Vagina (tissue), 2 donors: ENCODE measurements at regions not wholly inside any gene's neighbourhood (a gene's known extent, or its start where the extent isn't known, plus 50 kb on each side); places are given as distances from the start of the nearest gene placed in this dataset.

Source experiments
- DNase-seq, 2 donors: peaks; one replicate each; pipeline ENCODE4 v3.0.0-alpha.2; 2017; ENCODE audit errors: extremely low spot score in 2 of 2
- H3K27ac ChIP-seq: fragments of 200-600 bp; sonication (generic); one replicate; pipeline ENCODE4 v1.5.1; 2019
- H3K27me3 ChIP-seq: fragments of 200-600 bp; sonication (generic); one replicate; pipeline ENCODE4 v1.5.1; 2019
- H3K36me3 ChIP-seq, 2 donors: fragments of 200-600 bp; sonication (generic); one replicate each; pipeline ENCODE4 v1.5.1; 2017 to 2019
- H3K4me1 ChIP-seq: fragments of 200-600 bp; sonication (generic); one replicate; pipeline ENCODE4 v1.5.1; 2019
- H3K4me3 ChIP-seq, 2 donors: fragments of 200-600 bp; sonication (generic); 1 replicate in 1 of 2; 2 replicates in 1 of 2; pipeline ENCODE4 v1.5.1; 2016 to 2019
- H3K9me3 ChIP-seq: fragments of 200-600 bp; sonication (generic); one replicate; pipeline ENCODE4 v1.5.1; 2019
- CTCF ChIP-seq, 3 experiments: fragments of 450-650 bp in 2 of 3; fragments of 200-600 bp in 1 of 3; sonication (generic) in 1 of 3; IDR thresholded peaks; one replicate each; pipeline ENCODE4 v1.5.1; 2017 to 2019; ENCODE audit warnings: antibody characterized with exemption in 3 of 3, mild to moderate bottlenecking in 2 of 3, moderate library complexity in 2 of 3
- POLR2A ChIP-seq, 2 donors: fragments of 450-650 bp; IDR thresholded peaks; one replicate each; pipeline ENCODE4 v1.6.1; 2017; ENCODE audit warnings: antibody characterized with exemption in 2 of 2, mild to moderate bottlenecking in 2 of 2, moderate library complexity in 2 of 2
- POLR2AphosphoS5 ChIP-seq, 2 donors: sonication (generic); formaldehyde crosslinking; IDR thresholded peaks; one replicate each; pipeline ENCODE4 v1.9.0; 2017; ENCODE audit warnings: antibody characterized with exemption in 2 of 2, mild to moderate bottlenecking in 2 of 2, low read depth in 1 of 2; ENCODE audit not compliant: insufficient read depth in 1 of 2
- intact Hi-C: fragments of 100-400 bp; cut with DNase I; formaldehyde crosslinking; loops from one replicate; pipeline ENCODE4 v1.15.1; 2023

GRCh38 chr4:185958094-185958747, 110.7 kb upstream of the TLR3 start:
- peaks cover 7% of the 10 kb centered on the region for H3K4me1 ChIP-seq
- no peaks in the 10 kb centered on the region for H3K36me3 ChIP-seq
- H3K27me3 ChIP-seq = no peaks in the 10 kb centered on the region
- intact Hi-C loops = no loop called here
- no peak overlapping the region for H3K4me3 ChIP-seq
- no peak overlapping the region for H3K27ac ChIP-seq
- TF ChIP-seq POLR2A (IDR thresholded peaks at IDR 0.05) (no peak), POLR2AphosphoS5 (IDR thresholded peaks at IDR 0.05; ENCODE audit: insufficient read depth in 1 of 2, low read depth in 1 of 2) (no peak), CTCF (IDR thresholded peaks at IDR 0.05) (no peak)
- H3K9me3 ChIP-seq = no peaks in the 10 kb centered on the region
- no peak for DNase-seq

GRCh38 chr4:185965426-185966384, 103.3 kb upstream of the TLR3 start:
- no peak overlapping the region for H3K4me3 ChIP-seq
- H3K27ac ChIP-seq = no peak overlapping the region
- no peaks in the 10 kb centered on the region for H3K4me1 ChIP-seq
- DNase-seq = no peak
- TF ChIP-seq POLR2A (IDR thresholded peaks at IDR 0.05) (no peak), CTCF (IDR thresholded peaks at IDR 0.05) (no peak), POLR2AphosphoS5 (IDR thresholded peaks at IDR 0.05; ENCODE audit: insufficient read depth in 1 of 2, low read depth in 1 of 2) (no peak)
- H3K27me3 ChIP-seq = no peaks in the 10 kb centered on the region
- intact Hi-C loops = no loop called here
- no peaks in the 10 kb centered on the region for H3K36me3 ChIP-seq
- no peaks in the 10 kb centered on the region for H3K9me3 ChIP-seq

GRCh38 chr4:185966549-185966948, 102.4 kb upstream of the TLR3 start:
- Histone ChIP-seq H3K9me3 (no peaks in the 10 kb centered on the region), H3K4me3 (no peak overlapping the region), H3K27me3 (no peaks in the 10 kb centered on the region), H3K27ac (no peak overlapping the region), H3K4me1 (no peaks in the 10 kb centered on the region), H3K36me3 (no peaks in the 10 kb centered on the region)
- DNase-seq = no peak
- no peak for TF ChIP-seq POLR2A (IDR thresholded peaks at IDR 0.05)
- TF ChIP-seq POLR2AphosphoS5 (IDR thresholded peaks at IDR 0.05; ENCODE audit: insufficient read depth in 1 of 2, low read depth in 1 of 2) = no peak
- no peak for TF ChIP-seq CTCF (IDR thresholded peaks at IDR 0.05)
- intact Hi-C loops = no loop called here

GRCh38 chr4:185966997-185967775, 101.8 kb upstream of the TLR3 start:
- no peak for DNase-seq
- TF ChIP-seq CTCF (IDR thresholded peaks at IDR 0.05) (no peak), POLR2A (IDR thresholded peaks at IDR 0.05) (no peak), POLR2AphosphoS5 (IDR thresholded peaks at IDR 0.05; ENCODE audit: insufficient read depth in 1 of 2, low read depth in 1 of 2) (no peak)
- Histone ChIP-seq H3K36me3 (no peaks in the 10 kb centered on the region), H3K27me3 (no peaks in the 10 kb centered on the region), H3K4me1 (no peaks in the 10 kb centered on the region), H3K4me3 (no peak overlapping the region), H3K9me3 (no peaks in the 10 kb centered on the region), H3K27ac (no peak overlapping the region)
- intact Hi-C loops = no loop called here
